IPS DF 4.7 (cell line): ENCODE measurements at regions not wholly inside any gene's neighbourhood (a gene's known extent, or its start where the extent isn't known, plus 50 kb on each side); places are given as distances from the start of the nearest gene placed in this dataset.
"Not testable (repeated sequence)": the region's sequence is repeated elsewhere in the genome, so short reads cannot be mapped to it uniquely, and the experiment has no call there.

Experiments used
- DNase-seq: peaks from one replicate; pipeline ENCODE4 v3.0.0-alpha.2; 2013; ENCODE audit warnings: low spot score; ENCODE audit errors: extremely low read depth

DNA sequence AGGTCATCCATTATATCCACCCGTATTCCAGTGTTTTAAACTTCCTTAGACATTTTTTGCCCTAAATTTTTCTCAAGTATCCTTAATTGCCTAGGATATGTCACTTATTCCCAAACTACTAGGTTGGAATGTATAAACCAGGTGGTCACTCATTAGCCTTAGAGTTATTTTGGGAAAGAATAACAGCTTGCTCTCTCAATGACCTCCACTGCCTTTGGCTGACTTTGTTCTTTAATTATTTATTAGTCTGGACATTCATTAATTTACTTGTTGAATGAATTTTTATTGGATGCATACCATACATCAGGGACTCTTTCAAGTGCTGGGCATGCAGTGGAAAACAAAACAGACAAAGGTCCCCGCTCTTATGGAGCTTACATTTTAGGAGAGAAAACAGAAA is 609.3 kb upstream of the IGFBP7 start:
- no peak for DNase-seq

GRCh38 chr4:57714313-57714712 is 604.1 kb upstream of the IGFBP7 start:
- DNase-seq = not testable (repeated sequence)

DNA sequence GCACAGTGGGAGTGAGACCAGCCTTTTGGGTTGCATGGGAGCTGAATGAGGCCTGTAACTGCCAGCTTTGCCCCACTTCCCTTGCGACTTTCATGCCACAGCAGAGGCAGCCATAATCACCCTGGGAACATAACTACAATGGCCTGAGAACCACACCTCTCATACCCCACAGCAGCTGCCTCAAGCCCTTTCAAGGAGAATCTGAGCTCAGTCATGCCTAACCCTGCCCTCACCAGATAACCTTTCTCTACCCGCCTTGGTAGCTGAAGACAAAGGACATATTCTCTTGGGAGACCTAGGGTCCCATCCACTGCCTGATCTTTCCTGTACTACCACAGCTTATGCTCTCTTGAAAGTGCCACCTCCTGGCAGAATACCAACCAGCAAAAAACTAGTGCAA is 599.9 kb upstream of the IGFBP7 start:
- no peak for DNase-seq

DNA sequence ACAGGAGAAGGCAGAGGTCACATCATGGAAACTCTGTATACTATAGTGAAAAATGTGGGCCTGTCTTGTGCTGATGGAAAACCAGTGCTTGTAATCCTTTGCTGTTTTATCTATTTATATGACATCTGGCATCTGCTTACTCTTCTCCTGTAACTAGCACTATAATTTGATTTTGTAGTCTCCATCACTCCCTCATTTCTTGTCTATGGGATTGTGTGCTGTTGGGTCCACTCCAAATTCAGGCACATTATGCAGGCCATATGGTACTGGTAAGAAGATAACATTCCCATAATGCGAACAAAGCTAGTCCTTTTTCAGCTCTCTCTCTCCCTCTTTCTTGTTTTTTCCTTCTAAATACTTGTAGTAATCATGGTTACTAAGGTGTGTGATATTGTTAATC is 581.2 kb upstream of the IGFBP7 start:
- DNase-seq = no peak

GRCh38 chr4:57689693-57690205 is 579.6 kb upstream of the IGFBP7 start:
- DNase-seq = no peak

DNA sequence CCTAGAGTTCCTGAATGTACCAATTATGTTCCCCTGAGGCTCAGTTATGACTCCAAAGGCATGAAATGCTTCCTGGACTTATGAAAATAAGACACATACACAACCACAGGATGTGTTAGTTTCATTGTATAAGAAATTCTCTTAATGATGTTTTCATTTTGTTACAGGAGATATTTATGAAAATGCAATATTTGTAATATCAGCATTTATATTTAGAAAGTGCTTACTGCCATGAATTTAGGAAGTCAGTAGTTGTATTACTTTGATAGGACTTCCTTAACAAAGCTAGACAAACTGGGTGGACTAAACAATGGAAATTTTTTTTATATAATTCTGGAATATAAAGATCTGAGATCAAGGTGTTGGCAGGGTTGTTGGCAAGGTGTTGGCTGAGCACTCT is 572.1 kb upstream of the IGFBP7 start:
- DNase-seq = no peak

DNA sequence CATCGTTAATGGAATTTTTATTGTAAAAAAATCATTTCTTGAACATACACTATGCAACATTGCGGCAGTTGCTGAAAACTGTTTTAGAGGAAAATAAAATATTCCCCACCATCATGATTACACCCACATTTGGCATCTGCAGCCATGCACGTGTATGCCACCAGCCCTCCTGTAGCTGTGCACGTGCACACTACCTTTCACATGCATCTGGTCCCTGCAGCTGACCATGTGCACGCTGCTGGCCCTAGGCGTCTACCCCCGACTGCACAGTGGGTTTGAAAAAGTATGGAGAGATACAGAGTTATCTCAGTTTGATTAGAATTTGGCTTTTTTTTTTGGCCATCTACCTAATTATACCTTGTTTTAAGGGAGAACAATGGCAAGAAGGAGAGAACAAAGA is 569.8 kb upstream of the IGFBP7 start:
- DNase-seq = no peak

- no peak for DNase-seq
These were observed 566.2 kb upstream of the IGFBP7 start for GRCh38 chr4:57676394-57676793.

- no peak for DNase-seq
These were observed 562.8 kb upstream of the IGFBP7 start for GRCh38 chr4:57672846-57673433.

GRCh38 chr4:57668621-57669020 is 558.4 kb upstream of the IGFBP7 start:
- no peak for DNase-seq

DNA sequence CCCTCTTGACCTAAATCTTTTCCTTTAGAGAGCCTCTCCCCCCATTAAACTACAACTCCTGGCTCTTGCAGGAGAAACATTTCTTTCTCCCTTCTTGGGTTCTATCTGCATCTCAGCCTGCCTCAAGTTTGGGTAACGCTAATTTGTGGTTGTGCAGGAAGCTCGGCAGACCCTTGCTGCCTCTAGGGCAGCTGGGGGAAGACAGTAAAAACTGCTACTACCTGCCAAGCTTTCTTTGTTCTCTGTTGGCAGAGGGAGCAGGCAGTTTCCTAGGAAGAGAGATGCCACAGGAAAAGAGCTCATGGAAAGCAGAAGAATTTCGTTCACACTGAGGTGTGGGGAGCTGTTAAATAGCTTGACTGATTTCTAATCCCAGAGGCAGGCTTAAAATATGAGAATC is 555.6 kb upstream of the IGFBP7 start:
- DNase-seq = no peak

DNA sequence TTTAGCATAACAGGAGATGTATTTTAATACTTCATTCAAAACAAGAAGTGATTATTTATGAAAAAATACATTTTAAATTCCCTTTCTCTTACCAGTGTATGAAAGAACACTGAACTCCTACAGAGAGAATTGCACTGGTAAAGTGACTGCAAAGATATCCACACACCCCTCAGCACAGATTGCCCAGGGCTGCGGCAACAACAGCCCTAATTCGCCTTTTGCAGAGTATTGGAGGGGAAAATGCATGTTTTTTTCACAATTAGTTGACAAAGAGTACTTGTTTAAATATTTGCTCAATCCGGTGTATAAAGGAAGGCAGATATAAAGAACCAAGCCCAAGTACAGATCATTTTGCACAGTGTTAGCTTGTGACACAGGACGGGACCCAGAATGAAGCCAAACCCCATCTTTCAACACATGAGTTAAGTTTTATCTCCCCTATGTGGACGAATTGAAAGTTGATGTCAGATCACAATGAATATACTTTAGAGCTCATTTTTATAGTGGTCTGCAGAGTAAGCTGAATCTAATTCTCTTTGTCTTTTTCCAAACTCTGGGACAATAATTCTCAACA is 551.4 kb upstream of the IGFBP7 start:
- DNase-seq = no peak

- no peak for DNase-seq
These were observed 548.5 kb upstream of the IGFBP7 start for GRCh38 chr4:57658673-57659072.

DNA sequence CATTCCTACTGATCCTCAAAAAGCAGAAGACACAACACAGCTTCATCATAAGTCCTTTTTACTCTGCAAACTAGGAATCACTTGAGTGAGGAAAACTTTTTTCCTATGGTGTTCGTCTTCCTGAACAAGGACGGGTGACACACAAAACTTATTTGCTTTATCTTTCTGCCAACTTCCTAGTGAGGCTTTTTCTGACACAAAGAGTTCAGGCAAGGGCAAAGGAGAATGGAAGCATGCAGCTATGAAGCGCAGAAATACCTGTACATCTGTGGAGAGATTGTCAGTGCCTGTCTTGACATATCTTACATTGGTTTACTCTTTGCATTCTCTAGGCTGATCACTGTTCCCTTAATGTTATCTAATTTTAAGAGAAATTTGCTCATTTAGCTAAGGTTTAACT is 548.0 kb upstream of the IGFBP7 start:
- no peak for DNase-seq

DNA sequence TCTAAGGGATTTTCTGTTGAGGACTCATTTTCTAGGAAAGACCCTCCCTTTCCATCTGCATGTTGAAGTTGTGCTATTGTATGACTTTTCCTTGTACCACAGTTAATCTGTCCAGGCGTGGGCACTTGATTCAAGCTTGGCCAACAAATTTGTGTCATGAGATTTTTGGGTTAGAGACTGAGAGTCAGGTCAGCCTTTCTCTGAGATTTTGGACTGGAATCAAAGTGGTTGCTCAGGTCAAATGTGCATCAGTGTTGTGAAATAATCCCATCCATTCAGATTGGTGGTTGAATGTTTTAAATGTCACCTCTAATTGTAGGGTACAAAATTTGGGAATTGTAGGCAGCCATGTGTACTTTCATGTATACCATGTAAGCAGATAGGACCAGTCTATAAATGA is 545.2 kb upstream of the IGFBP7 start:
- no peak for DNase-seq

- DNase-seq = no peak
These were observed 542.6 kb upstream of the IGFBP7 start for GRCh38 chr4:57652779-57653178.

DNA sequence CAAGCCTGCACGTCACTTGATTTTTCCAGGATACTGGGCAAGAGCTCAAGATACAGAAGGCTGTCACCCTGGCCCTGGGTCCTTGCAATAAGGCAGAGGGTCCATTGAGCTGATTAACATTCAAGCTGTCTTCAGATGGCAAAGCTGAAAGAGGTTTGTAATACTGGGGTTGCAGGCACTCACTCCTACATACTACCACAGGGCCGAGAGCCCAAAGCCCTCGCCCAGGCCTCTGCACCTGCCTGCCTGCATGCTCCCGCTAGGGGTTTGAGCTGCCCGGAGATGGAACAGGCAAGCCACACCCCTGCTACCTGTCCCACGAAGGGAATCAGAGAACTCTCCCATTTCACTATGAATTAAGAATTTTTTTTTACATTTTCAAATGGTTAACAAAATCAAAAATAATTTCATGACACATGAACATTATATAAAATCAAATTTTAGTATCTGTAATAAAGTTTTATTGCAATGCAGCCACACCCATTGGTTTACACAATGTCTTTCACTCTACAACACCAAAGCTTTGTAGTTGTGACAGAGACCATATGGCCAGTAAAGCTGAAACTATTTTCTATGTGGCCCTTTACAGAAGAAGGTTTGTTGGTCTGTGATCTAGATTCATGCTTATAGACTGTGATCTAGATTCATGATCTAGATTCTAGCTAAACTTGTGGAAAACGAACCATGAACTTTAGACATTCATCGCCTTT is 530.4 kb upstream of the IGFBP7 start:
- DNase-seq = no peak

DNA sequence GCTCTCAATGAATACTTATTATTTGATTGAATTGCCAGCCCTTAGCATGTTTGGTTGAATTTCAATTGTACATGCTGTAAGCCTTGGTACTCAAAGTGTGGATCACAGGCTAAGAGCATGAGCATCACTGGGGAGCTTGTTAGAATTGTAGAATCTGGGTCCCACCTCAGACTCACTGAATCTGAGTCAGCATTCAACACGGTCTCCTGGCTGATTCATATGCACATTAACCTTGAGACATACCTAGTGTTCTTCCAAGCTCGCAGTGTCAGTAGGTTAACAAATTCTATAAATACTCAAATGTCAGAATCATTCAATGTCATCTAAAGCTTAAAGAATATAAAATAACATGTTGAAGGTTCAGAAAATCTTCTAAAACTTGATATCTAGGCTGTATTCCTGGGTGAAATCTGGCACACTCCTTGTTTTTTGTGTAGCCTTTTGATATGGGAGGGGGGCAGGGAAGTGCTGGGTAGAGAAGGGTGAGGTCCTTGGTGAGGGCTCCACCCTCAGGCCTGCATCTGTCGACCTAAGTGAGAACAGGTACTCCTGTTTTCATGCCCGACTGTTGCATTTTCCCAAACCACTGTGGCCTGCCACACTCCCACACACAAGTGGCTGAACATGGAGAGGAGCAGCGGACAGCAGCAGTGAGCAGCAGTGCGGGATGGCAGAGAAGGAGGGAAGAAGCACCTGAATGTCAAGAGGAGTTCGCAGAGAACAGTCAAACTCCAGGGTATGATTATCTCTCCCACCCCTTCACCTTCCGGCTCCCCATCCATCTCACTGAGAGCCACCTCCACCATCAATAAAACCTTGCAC is 529.6 kb upstream of the IGFBP7 start:
- no peak for DNase-seq

DNA sequence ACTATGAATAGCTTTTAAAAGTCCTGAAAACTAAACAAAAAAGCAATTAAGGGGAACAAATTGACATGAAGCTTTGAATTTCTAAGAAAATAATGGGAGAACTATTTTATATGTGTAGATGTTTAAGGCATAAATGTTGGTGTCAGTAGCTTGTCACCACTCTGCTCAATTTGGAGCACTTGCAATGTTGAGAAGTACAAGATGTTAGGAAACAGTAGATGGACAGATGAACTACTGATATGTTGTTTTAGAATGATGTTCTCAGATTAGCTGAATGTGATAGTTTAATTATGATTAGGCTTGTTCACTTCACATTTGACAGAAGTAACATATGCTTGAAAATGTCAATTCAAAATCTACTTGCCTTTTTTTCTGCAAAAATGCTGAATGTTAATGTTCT is 525.7 kb upstream of the IGFBP7 start:
- DNase-seq = no peak

DNA sequence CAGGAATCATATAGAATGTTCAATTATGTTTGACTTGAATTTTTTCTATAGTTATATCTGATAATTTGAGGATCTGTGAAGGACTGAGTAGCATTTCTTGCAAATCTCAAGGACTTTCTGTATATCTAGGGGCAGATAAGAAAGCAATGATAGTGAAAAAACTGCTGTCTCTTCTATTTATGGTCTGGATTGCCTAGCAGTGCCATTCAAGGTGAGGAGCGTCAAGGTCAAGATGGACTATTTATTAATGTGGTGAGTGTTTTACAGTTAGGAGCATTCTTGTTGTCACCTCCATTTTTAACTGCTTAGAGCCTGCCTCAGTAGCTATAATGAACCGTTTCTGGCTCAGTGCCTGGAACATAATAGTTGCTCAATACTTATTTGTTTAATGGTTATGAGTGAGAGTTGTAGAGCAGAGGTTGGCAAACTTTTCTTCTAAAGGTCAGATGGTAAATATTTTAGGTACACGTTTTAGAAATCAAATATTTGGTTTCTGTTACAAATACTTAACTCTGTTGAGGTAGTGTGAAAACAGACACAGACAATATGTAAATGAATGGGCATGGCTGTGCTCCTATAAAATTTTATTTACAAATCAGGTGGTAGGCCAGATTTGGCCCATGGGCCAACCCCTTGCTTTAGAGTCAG is 523.2 kb upstream of the IGFBP7 start:
- no peak for DNase-seq

DNA sequence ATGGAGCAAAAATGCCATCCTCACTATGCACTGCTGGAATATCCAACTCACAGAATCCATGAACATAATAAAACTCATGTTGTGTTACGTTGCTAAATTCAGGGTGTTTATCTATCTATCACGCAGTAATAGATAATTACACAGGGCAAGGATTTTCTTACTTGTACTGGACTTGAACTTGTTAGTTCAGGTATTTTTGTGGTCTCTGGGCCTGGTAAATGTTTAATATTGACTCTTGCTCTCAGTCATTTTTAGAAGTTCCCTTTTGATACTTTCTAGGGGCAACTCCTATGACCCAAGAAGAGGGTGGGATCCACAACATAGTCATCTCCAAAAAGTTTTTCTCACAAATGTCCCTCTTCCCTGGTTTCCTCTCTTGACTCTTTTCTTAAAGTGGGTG is 522.4 kb upstream of the IGFBP7 start:
- DNase-seq = no peak

- DNase-seq = no peak
These were observed 521.0 kb upstream of the IGFBP7 start for GRCh38 chr4:57631147-57631546.
